Mesothelial cell of epicardium (in vitro differentiated cells): ENCODE measurements at regions not wholly inside any gene's neighbourhood (a gene's known extent, or its start where the extent isn't known, plus 50 kb on each side); places are given as distances from the start of the nearest gene placed in this dataset.

Experiments used
- DNase-seq, 2 experiments: peaks; one replicate each; pipeline ENCODE4 v3.0.0; 2021; ENCODE audit warnings: low spot score in 2 of 2; ENCODE audit not compliant: unreplicated experiment in 2 of 2
- H3K27ac Mint-ChIP-seq: 2 replicates; pipeline ENCODE4 v1.8.0; 2021; ENCODE audit warnings: mixed read lengths
- H3K27me3 Mint-ChIP-seq: 2 replicates; pipeline ENCODE4 v1.8.0; 2021; ENCODE audit warnings: low read depth, mixed read lengths
- H3K36me3 Mint-ChIP-seq: 2 replicates; pipeline ENCODE4 v1.8.0; 2021; ENCODE audit warnings: mixed read lengths
- H3K4me1 Mint-ChIP-seq: 2 replicates; pipeline ENCODE4 v1.8.0; 2021; ENCODE audit warnings: mixed read lengths
- H3K4me3 Mint-ChIP-seq: 2 replicates; pipeline ENCODE4 v1.8.0; 2021; ENCODE audit warnings: mild to moderate bottlenecking, moderate library complexity, mixed read lengths
- H3K9me3 Mint-ChIP-seq: 2 replicates; pipeline ENCODE4 v1.8.0; 2021; ENCODE audit warnings: mixed read lengths
- CTCF ChIP-seq: fragments of 200-600 bp; sonication (generic); IDR thresholded peaks from one replicate; pipeline ENCODE4 v1.5.0; 2021; ENCODE audit warnings: antibody characterized with exemption; ENCODE audit not compliant: unreplicated experiment

DNA sequence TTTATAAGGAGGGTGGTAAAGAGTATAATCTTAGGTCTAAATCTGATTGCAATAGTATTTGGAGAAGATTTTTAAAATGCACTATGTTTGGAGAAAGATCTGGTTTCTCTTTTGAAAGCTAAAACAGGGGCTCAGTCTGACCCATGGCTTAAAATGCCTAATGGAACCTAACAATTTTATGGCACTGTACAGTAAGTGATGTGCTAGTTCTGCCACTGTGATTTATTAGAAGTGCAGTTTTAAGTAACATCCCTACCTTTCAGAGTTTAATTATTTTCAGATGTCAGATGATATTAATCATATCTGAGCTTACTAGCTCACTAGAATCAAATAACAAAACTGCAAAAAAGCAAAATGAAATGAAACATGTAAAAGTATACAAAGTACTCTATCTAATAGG, 514.7 kb upstream of the KCND2 start:
- H3K27ac Mint-ChIP-seq: no peak overlapping the region
- no peak for TF ChIP-seq CTCF
- H3K27me3 Mint-ChIP-seq: no peaks in the 10 kb centered on the region
- peaks cover 5% of the 10 kb centered on the region for H3K4me1 Mint-ChIP-seq
- H3K4me3 Mint-ChIP-seq: no peak overlapping the region
- no peak for DNase-seq
- no peaks in the 10 kb centered on the region for H3K9me3 Mint-ChIP-seq
- no peaks in the 10 kb centered on the region for H3K36me3 Mint-ChIP-seq

DNA sequence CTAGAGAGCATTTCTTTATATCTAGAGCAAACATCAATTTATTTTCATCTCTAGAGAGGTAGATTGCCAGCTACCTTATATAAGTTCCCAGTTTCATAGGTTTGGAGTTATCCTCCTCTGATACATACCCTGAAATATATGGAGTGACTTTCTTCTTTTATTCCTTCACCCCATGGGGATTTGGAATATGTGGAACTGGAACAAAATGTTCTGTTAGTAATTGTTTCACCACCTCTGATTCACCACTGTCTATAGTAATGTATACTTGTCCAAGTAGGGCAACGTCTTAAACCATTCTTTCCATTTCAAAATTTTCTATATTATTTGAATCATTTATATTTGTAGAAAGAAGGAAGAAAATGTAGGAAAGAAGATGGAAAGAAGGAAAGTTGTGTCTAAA, 511.2 kb upstream of the KCND2 start:
- DNase-seq: no peak
- TF ChIP-seq CTCF: no peak
- H3K27me3 Mint-ChIP-seq: peaks cover 2% of the 10 kb centered on the region
- peaks cover 5% of the 10 kb centered on the region for H3K4me1 Mint-ChIP-seq
- no peaks in the 10 kb centered on the region for H3K36me3 Mint-ChIP-seq
- H3K4me3 Mint-ChIP-seq: no peak overlapping the region
- H3K27ac Mint-ChIP-seq: no peak overlapping the region
- no peaks in the 10 kb centered on the region for H3K9me3 Mint-ChIP-seq

GRCh38 chr7:119782286-119782685, 490.7 kb upstream of the KCND2 start:
- no peaks in the 10 kb centered on the region for H3K9me3 Mint-ChIP-seq
- H3K27me3 Mint-ChIP-seq: no peaks in the 10 kb centered on the region
- DNase-seq: no peak
- no peaks in the 10 kb centered on the region for H3K4me1 Mint-ChIP-seq
- H3K4me3 Mint-ChIP-seq: no peak overlapping the region
- H3K27ac Mint-ChIP-seq: no peak overlapping the region
- no peak for TF ChIP-seq CTCF
- H3K36me3 Mint-ChIP-seq: no peaks in the 10 kb centered on the region

GRCh38 chr7:119783799-119784198, 489.2 kb upstream of the KCND2 start:
- no peaks in the 10 kb centered on the region for H3K9me3 Mint-ChIP-seq
- no peak overlapping the region for H3K4me3 Mint-ChIP-seq
- H3K4me1 Mint-ChIP-seq: no peaks in the 10 kb centered on the region
- no peak for TF ChIP-seq CTCF
- H3K27me3 Mint-ChIP-seq: no peaks in the 10 kb centered on the region
- H3K27ac Mint-ChIP-seq: no peak overlapping the region
- DNase-seq: peak in 1 of 2 experiments; percentile 44
- no peaks in the 10 kb centered on the region for H3K36me3 Mint-ChIP-seq

DNA sequence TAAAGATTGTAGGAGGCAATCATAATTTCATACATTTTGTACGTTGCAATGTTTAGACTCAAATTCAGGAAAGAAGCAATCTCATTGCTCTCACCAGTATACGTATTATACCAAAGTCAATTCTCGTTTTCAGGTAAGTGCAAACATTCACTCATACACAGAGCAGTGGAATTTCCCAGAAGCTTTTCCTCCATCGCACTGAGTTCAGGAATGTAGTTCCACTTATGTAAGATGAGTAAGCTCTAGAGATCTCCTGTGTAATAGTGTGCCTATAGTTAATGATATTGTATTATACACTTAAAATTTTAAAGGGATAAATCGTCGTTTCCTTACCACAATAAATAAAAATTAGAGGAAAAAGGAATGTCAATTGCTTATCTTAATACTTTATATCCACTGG, 470.8 kb upstream of the KCND2 start:
- H3K4me1 Mint-ChIP-seq: peaks cover 2% of the 10 kb centered on the region
- no peaks in the 10 kb centered on the region for H3K9me3 Mint-ChIP-seq
- no peak overlapping the region for H3K4me3 Mint-ChIP-seq
- no peak for TF ChIP-seq CTCF
- H3K36me3 Mint-ChIP-seq: no peaks in the 10 kb centered on the region
- no peak for DNase-seq
- no peaks in the 10 kb centered on the region for H3K27me3 Mint-ChIP-seq
- H3K27ac Mint-ChIP-seq: no peak overlapping the region

DNA sequence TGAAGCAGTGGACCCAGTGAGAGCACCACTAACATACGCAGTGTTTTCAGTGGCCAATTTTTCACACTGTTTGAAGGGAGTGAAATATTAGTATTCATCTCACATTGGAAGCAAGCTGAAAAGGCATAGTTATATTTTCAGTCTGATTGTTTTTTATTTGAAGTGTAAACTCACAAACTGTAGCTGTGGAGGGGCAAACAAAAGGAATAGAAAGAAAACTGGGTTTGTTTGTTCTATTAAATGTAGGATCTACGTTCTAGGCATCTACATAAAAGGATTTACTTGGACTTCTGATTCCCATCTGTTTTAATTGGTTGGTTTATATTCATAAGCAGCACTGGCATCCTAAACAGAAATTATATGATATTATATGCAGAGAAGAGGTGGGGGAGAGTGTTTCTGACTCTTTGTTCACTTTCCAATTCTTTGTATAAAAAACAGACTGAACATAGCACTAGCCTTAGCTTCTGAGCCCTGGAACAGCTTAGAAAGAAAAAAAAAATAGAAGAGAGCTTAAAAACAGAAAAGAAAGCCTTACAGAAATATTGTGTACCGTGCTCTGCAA, 447.8 kb upstream of the KCND2 start:
- Mint-ChIP-seq H3K27me3 (peaks cover 2% of the 10 kb centered on the region), H3K36me3 (no peaks in the 10 kb centered on the region), H3K4me1 (no peaks in the 10 kb centered on the region), H3K4me3 (no peak overlapping the region), H3K9me3 (peaks cover 4% of the 10 kb centered on the region), H3K27ac (no peak overlapping the region)
- TF ChIP-seq CTCF: no peak
- DNase-seq: no peak
